GM23338 (cell line): ENCODE measurements at regions not wholly inside any gene's neighbourhood (a gene's known extent, or its start where the extent isn't known, plus 50 kb on each side); places are given as distances from the start of the nearest gene placed in this dataset.

Source experiments
- ATAC-seq: fragments of 200-7000 bp; cut with Tn5 transposase; 3 replicates; pipeline ENCODE4 v1.9.1; 2020
- DNase-seq: peaks from one replicate; pipeline ENCODE4 v3.0.0-alpha.2; 2015; ENCODE audit warnings: low spot score
- H2AFZ ChIP-seq: fragments of 200-600 bp; sonication (generic); 2 replicates; pipeline ENCODE4 v1.8.0; 2016; ENCODE audit warnings: antibody characterized with exemption, mild to moderate bottlenecking, moderate library complexity
- H3F3A ChIP-seq: fragments of 200-600 bp; sonication (generic); replicated peaks from 2 replicates; pipeline ENCODE4 v1.8.0; 2017; ENCODE audit warnings: antibody characterized with exemption, mixed run types, low read depth
- H3K27ac ChIP-seq: fragments of 200-600 bp; sonication (generic); 2 replicates; pipeline ENCODE4 v1.6.1; 2016; ENCODE audit warnings: low read depth
- H3K27me3 ChIP-seq: fragments of 200-600 bp; sonication (generic); 2 replicates; pipeline ENCODE4 v1.8.0; 2016; ENCODE audit warnings: mild to moderate bottlenecking, mixed run types, moderate library complexity; ENCODE audit not compliant: insufficient read depth
- H3K36me3 ChIP-seq: fragments of 200-600 bp; sonication (generic); 2 replicates; pipeline ENCODE4 v1.8.0; 2016; ENCODE audit warnings: mild to moderate bottlenecking; ENCODE audit not compliant: insufficient read depth
- H3K4me1 ChIP-seq: fragments of 200-600 bp; sonication (generic); 2 replicates; pipeline ENCODE4 v1.8.0; 2016; ENCODE audit warnings: mild to moderate bottlenecking, moderate library complexity; ENCODE audit not compliant: insufficient read depth
- H3K4me2 ChIP-seq: fragments of 200-600 bp; sonication (generic); 2 replicates; pipeline ENCODE4 v1.7.1; 2017; ENCODE audit warnings: mixed run types
- H3K4me3 ChIP-seq: fragments of 200-600 bp; sonication (generic); 2 replicates; pipeline ENCODE4 v1.6.1; 2016; ENCODE audit warnings: mixed run types
- H3K79me2 ChIP-seq: fragments of 200-600 bp; sonication (generic); replicated peaks from 2 replicates; pipeline ENCODE4 v1.8.0; 2017; ENCODE audit warnings: mild to moderate bottlenecking; ENCODE audit not compliant: insufficient read depth
- H3K9me2 ChIP-seq: fragments of 200-600 bp; sonication (generic); 2 replicates; pipeline ENCODE4 v1.8.0; 2017; ENCODE audit not compliant: insufficient read depth
- H4K20me1 ChIP-seq: fragments of 200-600 bp; sonication (generic); replicated peaks from 2 replicates; pipeline ENCODE4 v1.8.0; 2017; ENCODE audit warnings: mild to moderate bottlenecking; ENCODE audit not compliant: insufficient read depth
- H3K27ac Mint-ChIP-seq: 2 replicates; pipeline ENCODE4 v1.8.0; 2020; ENCODE audit warnings: inconsistent platforms, mild to moderate bottlenecking, moderate library complexity, mixed read lengths
- H3K27me3 Mint-ChIP-seq: 3 replicates; pipeline ENCODE4 v1.8.0; 2022; ENCODE audit warnings: low read depth, mild to moderate bottlenecking, moderate library complexity, mixed read lengths, inconsistent platforms; ENCODE audit not compliant: insufficient read depth, poor library complexity
- H3K36me3 Mint-ChIP-seq: 3 replicates; pipeline ENCODE4 v1.8.0; 2021; ENCODE audit warnings: low read depth, mild to moderate bottlenecking, inconsistent platforms, moderate library complexity, mixed read lengths
- H3K4me1 Mint-ChIP-seq: 3 replicates; pipeline ENCODE4 v1.8.0; 2020; ENCODE audit warnings: mild to moderate bottlenecking, inconsistent platforms, mixed read lengths
- H3K4me3 Mint-ChIP-seq: 3 replicates; pipeline ENCODE4 v1.8.0; 2021; ENCODE audit warnings: moderate library complexity, mild to moderate bottlenecking, inconsistent platforms, mixed read lengths
- H3K9me3 Mint-ChIP-seq: 3 replicates; pipeline ENCODE4 v1.8.0; 2020; ENCODE audit warnings: moderate library complexity, mild to moderate bottlenecking, inconsistent platforms, mixed read lengths
- CREB1 ChIP-seq: fragments of 250-450 bp; sonication (Bioruptor Pico); IDR thresholded peaks from 2 replicates; pipeline ENCODE4 v1.5.0; 2020; ENCODE audit warnings: low read depth, mild to moderate bottlenecking, moderate library complexity
- ZNF114 ChIP-seq: fragments of 250-450 bp; sonication (Bioruptor Pico); IDR thresholded peaks from 2 replicates; pipeline ENCODE4 v1.5.0; 2020; ENCODE audit warnings: mild to moderate bottlenecking, moderate library complexity
- ZNF462 ChIP-seq: fragments of 250-450 bp; sonication (Bioruptor Pico); IDR thresholded peaks from 2 replicates; pipeline ENCODE4 v1.5.0; 2020; ENCODE audit warnings: mild to moderate bottlenecking, moderate library complexity

GRCh38 chr3:55370272-55370671, 116.8 kb downstream of the WNT5A start (continued):
- TF ChIP-seq ZNF462 (no peak), CREB1 (CRISPR knock-in tag) (no peak), ZNF114 (CRISPR knock-in tag) (no peak)

GRCh38 chr3:55369141-55369847, 117.8 kb downstream of the WNT5A start:
- no peak overlapping the region for H3K27ac Mint-ChIP-seq
- Histone ChIP-seq H3K4me1 (no peaks in the 10 kb centered on the region), H3K4me3 (no peak overlapping the region), H3F3A (no peaks in the 10 kb centered on the region), H3K4me2 (no peak overlapping the region), H3K9me2 (peaks cover 7% of the 10 kb centered on the region; the same call in 1 of the 2 replicates), H4K20me1 (no peaks in the 10 kb centered on the region), H2AFZ (no peak overlapping the region), H3K36me3 (no peaks in the 10 kb centered on the region), H3K79me2 (no peaks in the 10 kb centered on the region), H3K27me3 (no peaks in the 10 kb centered on the region), H3K27ac (no peak overlapping the region)
- H3K36me3 Mint-ChIP-seq, result no peaks in the 10 kb centered on the region
- TF ChIP-seq CREB1 (CRISPR knock-in tag) (no peak), ZNF462 (no peak)
- no peaks in the 10 kb centered on the region for H3K27me3 Mint-ChIP-seq
- H3K4me3 Mint-ChIP-seq, result no peak overlapping the region
- H3K4me1 Mint-ChIP-seq, result no peaks in the 10 kb centered on the region
- H3K9me3 Mint-ChIP-seq, result no peaks in the 10 kb centered on the region
- no peak for DNase-seq
- no peak for ATAC-seq
